HG03175 (cell line): ENCODE measurements at regions not wholly inside any gene's neighbourhood (a gene's known extent, or its start where the extent isn't known, plus 50 kb on each side); places are given as distances from the start of the nearest gene placed in this dataset.

Experiments
- ATAC-seq: cut with Tn5 transposase; IDR thresholded peaks from one replicate; pipeline ENCODE4 v1.9.1; 2021; ENCODE audit warnings: mild to moderate bottlenecking, moderate library complexity; ENCODE audit not compliant: unreplicated experiment

DNA sequence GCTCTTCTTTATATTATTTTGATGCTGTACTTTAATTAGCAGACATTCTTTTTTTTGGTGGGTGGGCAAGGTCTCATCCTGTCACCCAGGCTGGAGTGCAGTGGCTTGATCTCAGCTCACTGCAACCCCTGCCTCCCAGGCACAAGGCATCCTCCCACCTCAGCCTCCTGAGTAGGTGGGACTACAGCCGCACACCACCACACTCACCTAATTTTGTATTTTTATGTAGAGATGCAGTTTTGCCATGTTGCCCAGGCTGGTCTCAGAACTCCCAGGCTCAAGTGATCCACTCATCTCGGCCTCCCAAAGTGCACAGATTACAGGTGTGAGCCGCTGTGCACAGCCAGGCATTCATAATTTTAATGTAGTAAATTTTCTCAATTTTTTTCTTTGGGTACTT is 608.1 kb downstream of the ZNF385D start:
- no peak for ATAC-seq

DNA sequence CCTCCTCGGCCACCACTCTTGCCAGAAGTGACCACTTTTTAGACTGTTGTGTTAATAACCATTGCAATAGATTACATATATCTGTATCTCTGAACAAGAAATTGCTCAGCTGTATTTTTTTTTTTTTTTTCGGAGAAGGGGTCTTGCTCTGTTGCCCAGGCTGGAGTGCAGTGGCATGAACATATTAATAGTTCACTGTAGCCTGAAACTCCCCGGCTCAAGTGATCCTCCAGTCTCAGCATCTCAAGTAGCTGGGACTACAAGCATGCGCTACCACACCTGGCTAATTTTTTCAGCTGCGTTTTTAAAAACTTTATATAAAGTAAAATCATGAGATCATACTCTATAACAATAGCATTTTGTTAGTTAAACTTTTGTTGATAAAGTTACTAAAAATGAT is 609.0 kb downstream of the ZNF385D start:
- no peak for ATAC-seq

DNA sequence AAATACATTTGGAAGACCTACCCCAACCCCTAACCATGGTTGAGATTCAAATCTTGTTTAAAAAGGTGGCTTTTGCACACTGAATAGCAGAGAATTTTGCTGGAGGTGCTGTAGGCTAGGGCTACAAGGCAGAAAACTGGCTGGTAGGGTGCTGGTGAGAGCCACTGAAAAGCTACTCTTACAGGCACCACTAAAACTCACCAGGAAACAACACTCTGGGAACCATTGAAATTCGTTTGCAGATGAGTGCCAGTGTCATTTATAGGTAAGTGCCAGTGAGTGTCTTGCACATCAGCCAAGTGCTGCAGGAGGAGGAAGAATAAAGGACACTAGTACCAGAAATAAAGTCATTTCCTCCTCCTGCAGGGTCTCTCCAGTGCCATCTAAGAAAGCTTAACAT is 610.2 kb downstream of the ZNF385D start:
- no peak for ATAC-seq

DNA sequence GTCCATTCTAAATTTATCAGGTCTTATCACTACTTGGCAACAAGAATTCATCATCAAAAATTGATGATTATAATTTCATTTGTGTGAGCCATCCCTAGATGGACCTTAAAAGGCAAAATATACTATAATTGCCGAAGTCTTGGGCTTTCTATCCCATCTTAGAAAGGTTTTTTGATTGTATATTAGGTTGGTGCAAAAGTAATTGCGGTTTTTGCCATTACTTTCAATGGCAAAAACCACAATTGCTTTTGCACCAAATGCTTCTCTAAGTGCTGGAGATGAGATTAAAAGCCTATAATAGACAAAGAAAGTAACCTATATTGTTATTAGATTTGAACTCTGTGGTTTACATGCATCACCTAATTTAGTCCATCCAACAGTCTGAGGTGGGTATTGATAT is 612.9 kb downstream of the ZNF385D start:
- no peak for ATAC-seq

DNA sequence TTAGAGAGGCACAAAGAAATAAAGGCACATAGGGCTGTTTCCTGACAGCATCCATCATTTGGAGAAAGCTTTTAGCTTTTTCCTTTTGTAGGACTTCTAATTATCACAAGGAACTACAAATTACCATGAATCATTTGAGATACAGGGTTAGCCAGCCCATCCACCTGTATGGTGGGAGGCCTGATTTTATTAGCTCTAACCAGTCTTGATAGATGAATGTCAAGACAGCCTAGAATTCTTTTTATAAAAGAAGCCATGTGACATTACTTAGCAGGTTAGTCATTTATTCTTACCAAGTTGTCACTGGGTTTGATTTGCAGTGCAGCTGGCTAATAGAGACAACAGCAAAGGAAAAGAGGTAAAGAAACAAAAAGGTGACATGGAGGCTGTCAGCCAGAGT is 618.1 kb downstream of the ZNF385D start:
- ATAC-seq: no peak

DNA sequence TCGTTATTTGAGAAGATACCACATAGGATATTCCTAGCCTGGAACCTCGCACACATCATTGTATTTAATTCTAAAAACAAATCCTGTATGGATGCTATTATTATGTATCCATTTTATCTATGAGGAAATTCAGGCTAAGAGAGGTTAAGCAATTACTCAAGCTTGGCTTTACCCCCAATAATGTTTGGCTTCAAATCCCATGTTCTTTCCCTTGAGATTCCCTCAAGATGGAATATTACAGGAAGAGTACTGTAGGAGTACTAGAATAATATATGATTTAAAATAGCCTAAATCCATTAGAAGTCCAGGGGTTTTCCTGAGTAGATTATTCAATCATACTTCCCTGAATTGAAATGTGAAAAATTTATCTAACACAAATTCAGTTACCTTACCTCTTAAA is 630.2 kb downstream of the ZNF385D start:
- ATAC-seq: no peak

DNA sequence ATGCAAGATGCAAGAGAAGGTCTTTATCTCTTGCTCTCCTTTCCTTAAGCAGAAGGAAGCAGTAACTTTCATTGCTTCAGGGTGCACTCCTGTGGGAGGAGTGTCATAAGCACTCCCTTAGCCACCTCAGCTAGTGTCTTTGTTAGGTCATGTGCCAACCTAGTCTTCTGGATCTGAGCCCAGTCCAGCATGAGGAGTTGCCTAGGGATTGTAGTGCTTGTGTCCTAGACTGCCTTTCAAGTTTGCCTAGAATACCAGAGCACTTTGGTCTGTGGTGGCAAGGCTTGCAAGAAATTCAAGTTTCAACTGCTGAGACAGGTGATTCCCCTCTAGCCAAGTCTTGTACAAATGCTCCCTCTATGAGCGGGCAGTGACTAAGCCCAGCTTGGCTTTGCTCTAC is 633.6 kb downstream of the ZNF385D start:
- ATAC-seq: no peak

DNA sequence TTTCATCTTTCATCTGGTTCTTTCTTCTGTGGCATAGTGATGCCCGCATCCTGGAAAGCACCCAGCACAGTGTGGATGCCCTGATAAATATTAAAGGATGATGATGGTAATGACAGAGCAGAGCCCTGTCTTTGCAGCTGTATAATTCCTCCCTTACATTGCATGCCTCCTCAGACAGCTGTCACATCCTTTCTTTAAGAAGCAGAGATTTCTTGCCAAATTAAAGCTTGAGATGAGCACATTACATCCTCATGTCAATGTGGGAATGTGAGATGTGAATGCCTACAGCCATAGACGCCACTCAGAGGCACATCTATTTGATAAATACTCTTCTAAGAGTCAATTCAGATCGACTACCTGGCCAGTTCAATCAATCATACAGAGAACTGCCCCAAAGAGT is 642.0 kb downstream of the ZNF385D start:
- no peak for ATAC-seq

DNA sequence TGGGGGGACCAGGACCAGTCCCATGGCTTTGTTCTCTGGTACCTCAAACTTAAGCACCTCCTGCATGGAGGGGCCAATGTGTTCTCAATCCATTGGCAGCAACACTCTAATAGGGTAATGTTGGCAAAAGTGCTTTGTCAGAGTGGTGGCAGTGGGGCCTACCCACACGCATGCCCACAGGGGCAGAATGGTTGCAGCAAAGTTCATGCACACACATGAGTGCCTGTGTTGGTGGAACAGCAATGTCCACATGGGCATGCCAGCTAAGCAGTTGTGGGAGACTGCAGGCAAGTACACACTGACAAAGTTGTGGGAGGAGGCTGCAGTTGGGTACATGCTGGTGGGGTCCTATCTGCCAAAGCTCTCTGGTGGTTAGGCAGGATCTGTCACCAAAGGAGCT is 645.2 kb downstream of the ZNF385D start:
- no peak for ATAC-seq

DNA sequence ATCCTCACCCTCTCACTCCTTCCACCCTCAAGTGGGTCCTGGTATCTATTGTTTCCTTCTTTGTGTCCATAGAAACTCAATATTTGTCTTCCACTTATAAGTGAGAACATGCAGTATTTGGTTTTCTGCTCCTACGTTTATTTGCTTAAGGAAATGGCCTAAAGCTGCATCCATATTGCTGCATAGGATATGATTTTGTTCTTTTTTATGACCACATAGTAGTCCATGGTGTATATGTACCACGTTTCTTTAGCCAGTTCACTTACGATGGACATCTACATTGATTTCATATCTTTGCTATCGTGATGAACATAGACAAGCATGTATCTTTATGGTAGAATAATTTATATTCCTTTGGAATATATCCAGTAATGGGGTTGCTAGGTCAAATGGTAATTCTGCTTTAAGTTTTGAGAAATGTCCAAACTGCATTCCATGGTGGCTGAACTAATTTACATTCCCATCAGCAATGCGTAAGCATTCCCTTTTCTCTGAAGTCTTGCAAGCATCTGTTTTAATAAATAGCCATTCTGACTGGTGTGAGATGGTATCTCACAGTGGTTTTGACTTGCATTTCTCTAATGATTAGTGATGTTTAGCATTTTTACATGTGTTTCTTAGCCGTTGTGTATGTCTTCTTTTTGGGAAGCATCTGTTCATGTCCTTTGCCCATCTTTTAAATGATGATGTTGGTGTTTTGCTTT is 650.2 kb downstream of the ZNF385D start:
- ATAC-seq: no peak

DNA sequence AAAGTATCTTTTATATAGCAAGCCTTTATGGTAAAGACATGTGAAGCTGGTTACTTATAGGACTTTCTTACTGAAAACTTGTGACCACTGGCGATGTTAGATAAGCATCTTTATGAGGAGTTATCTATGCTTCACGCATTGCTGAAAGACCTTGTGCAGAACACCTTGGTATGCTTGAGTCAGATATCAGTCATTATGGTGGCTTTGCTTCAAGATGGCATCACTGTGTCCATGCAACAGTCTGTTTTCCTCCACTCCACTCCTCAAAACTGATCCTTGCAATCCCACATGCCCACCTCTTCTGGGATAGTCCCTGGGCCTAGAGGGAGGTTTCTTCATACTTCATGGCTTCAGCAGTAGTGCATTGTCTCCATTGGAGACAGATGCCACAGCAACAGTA is 656.3 kb downstream of the ZNF385D start:
- ATAC-seq: no peak

DNA sequence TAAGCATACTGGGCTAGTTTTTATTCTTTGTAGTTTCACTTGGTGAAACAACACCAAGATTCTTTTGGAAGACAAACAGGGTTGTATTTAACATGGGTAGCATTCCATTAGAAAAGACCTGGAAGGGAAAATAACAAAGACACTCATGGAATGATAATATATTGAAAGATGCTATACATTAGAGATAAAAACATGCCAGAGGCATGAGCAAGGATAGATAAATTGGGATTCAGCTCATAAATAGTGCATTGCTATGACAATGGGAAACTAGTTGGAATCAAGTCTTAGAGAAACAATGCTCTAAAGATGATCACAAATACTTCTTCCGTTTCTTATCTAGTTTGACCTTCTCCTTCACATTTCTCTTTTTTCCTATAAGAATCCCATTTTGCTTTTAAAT is 677.4 kb downstream of the ZNF385D start:
- no peak for ATAC-seq

DNA sequence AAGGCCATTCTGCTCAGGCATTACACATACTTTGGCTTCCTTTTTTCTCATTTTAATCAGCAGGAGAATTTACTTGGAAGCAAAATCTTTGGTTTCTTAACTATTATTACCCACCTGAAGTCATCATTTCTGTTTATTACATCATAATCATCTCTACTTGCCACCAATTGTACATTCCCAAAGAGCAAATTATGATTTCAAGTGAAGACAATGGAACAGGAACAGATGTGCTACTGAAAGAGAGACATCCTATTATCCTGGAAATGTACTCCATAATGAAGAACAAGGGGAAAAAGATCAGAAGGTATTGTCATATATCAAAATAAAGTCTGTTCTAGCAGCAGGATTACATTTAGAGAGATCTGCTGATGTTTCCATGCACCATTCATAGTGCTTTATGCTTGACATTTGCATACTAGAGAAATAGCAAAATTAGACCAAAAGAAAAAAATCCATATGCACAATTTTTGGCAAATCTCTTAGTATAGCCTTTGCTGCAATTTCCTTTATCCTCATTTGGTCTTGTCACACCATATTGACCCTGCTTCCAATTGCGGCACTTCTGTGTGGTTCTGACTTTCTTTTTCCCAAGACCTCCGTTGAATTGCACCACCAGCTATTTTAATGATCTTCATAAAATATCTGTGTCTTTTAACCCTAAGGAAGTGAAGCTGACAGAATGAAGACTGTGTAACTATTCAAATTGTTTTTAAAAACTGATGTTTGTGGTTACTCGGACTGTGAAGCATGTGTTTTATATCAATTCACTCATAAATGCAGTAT is 683.8 kb downstream of the ZNF385D start:
- ATAC-seq: no peak

DNA sequence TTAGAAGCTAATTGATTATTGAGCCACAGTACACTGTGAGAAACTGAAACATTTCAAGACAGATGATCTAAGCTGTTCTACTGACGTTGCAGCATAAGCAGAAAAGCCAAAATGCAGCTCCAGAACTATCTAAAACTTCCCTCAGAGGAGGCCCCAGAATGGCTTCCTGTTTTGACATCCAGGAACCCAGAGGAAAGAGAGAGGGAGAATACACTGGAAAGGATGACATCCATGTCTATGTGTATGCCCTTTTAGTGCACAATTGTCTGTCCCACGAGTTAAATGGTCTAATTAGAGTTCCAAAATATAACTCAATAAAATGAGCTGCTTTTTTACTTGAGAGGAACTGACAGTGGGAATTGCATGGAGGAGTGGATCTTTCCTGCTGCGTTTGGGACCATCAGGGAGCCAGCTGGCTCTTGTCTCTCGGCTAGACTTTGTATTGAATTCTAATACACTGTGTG is 688.1 kb downstream of the ZNF385D start:
- no peak for ATAC-seq

DNA sequence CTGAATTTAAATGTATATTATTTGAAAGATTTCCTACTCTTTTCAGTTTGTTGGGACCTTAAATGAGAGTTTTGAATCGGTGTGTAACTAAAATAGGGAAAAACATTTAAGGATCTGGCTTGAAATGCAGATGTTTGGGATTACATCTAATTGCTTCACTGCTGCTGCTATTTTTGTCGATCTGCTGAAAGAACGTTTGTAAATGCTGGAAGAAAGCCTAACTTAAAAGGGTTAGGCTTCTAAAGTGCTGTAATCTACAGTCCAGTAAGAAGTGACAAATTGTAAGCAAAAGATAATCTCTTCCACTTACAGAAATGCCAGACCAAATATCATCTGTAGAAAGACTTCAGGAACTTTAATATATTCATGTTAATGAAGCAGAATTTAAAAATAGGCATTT is 691.6 kb downstream of the ZNF385D start:
- no peak for ATAC-seq

DNA sequence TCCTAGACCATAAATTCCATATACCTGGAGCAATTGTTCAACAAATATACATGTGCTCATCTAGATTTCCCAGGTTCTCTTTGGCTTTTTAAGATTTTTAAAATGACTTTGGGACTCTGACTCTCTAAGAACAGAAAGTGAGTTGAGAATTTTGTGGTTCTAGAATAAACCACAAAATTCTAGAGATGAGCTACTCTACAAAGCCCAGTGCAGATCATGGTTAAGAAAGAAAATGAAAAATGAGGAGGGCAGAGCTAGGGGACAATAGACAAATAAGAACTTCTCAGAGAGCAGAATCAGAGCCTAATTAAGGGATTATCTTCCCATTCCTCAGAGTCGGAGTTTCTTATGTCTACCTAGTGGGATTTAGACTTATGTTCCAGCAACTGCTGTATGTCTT is 694.7 kb downstream of the ZNF385D start:
- no peak for ATAC-seq

DNA sequence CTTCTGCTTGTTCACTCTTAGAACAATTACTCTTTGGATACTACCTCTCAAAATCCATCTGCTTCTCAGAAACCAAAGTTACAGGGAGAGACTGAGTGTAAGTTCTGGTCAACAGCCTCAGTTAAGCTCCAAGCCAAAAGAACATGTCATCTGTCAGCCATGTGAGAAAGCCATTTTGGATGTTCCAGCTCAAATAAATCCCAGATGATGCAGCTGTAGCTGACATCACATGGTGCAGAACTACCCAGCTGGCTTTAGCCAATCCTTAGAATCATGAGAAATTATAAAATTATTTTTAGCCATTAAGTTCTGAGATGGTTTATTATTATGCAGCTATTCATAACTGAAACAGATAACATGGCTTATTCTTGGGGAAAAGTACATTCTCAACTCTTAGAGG is 696.0 kb downstream of the ZNF385D start:
- no peak for ATAC-seq

DNA sequence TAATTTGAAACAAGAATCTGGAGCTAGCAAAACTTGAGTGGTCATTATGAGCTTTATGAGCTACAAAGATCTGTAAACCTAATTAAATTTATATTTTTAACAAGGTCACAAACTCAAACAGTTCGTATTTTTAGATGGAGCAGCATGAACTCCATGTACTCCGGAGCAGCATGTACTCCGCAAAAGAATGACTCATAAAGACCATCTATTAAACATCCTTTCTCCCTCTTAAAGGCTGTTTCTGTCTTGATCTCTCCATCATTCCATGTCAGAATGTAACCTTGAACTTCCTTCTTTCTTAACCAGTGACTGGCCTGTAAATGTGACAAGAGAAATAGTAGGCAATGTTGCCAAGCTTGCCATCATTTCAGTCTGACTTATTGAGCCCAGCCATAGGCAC is 696.9 kb downstream of the ZNF385D start:
- ATAC-seq: no peak

DNA sequence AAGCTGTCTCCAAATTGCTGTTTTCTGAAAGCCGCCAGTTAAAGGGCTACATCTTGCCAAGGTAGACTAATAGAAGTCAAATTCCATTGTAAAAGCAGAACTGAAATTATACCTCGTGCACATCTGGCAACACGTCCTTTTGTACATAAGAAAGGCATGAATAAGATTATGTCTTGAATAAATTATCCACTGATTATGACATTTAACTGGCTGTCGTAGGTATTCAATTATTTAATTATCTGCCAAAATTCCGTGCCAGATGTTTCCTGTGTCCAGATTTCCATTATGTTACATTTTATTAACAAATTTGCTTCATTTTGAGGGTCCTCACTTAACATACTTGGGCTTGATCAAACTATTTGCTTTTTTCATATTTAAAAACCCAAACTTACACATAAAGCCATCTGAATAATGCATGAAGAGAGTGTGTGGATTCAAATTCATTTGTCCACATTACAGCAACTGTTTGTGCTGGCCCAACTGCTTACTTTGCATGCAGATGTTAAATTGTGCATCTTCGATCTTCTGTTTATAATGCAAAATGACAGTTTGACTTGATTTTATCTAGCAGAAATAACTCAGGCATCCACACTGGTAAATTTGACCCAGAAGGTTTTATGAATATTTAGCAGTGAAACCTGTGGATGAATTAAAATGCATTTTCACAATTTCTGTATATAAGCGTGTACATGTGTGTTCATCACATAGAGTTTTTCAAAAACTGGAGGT is 701.5 kb downstream of the ZNF385D start:
- no peak for ATAC-seq

DNA sequence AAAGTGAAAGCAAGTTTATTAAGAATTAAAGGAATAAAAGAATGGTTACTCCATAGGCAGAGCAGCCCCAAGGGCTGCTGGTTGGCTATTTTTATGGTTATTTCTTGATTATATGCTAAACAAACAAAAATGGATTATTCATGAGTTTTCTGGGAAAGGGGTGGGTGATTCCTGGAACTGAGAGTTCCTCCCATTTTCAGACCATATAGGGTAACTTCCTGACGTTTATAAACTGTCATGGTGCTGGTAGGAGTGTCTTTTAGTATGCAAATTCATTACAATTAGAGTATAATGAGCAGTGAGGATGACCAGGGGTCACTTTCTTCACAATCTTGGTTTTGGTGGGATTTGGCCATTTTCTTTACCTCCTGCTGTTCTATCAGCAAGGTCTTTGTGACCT is 707.9 kb downstream of the ZNF385D start:
- ATAC-seq: no peak

DNA sequence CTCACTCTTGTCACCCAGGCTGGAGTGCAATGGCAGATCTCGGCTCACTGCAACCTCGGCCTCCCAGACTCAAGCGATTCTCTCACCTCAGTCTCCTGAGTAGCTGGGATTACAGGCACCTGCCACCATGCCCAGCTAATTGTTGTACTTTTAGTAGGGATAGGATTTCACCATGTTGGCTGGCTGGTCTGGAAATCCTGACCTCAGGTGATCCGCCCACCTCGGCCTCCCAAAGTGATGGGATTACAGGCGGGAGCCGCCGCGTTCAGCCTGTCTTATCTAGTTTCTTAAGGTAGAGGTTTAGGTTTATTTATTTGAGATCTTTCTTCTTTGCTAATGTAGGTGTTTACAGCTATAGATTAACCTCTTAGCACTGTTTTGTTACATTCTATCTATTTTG is 708.8 kb downstream of the ZNF385D start:
- ATAC-seq: no peak

DNA sequence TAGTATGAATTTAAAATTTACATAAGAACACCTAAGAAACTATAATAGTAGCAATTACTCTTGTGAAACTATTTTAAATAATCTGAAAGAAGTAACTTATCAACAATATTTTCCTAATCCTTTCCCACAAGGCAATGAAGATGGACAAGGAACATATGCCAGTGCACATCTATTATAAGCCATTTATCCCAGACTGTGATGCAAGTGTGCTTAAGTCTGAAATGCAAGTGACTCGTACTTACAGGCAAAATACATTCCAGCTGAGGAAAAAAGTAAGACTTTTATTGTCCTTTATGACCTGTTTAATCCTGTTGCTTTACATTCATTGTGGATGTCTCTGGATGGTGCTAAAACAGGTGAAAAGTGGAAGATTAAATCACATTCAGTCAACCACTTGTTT is 709.4 kb downstream of the ZNF385D start:
- no peak for ATAC-seq
